GM19438 (cell line): ENCODE measurements at regions not wholly inside any gene's neighbourhood (a gene's known extent, or its start where the extent isn't known, plus 50 kb on each side); places are given as distances from the start of the nearest gene placed in this dataset.
"Not testable (repeated sequence)": the region's sequence is repeated elsewhere in the genome, so short reads cannot be mapped to it uniquely, and the experiment has no call there.

Source experiments
- ATAC-seq: cut with Tn5 transposase; IDR thresholded peaks from one replicate; pipeline ENCODE4 v1.9.1; 2021; ENCODE audit warnings: low read depth; ENCODE audit not compliant: unreplicated experiment

GRCh38 chr15:96041982-96042733, 288.3 kb upstream of the NR2F2 start:
- ATAC-seq = no peak

- peak; percentile 66 for ATAC-seq
Measured at GRCh38 chr15:96042734-96043224, 287.7 kb upstream of the NR2F2 start.

- ATAC-seq = no peak
Measured at GRCh38 chr15:96043591-96044171, 286.8 kb upstream of the NR2F2 start.

- ATAC-seq = no peak
Measured at GRCh38 chr15:96046620-96047240, 283.8 kb upstream of the NR2F2 start.

GRCh38 chr15:96047255-96047931, 283.1 kb upstream of the NR2F2 start:
- no peak for ATAC-seq

- ATAC-seq = no peak
Measured at GRCh38 chr15:96049323-96049722, 281.2 kb upstream of the NR2F2 start.

- ATAC-seq = no peak
Measured at GRCh38 chr15:96049766-96050165, 280.7 kb upstream of the NR2F2 start.

- no peak for ATAC-seq
Measured at GRCh38 chr15:96051598-96051997, 278.9 kb upstream of the NR2F2 start.

- ATAC-seq = no peak
Measured at GRCh38 chr15:96052154-96052553, 278.3 kb upstream of the NR2F2 start.

GRCh38 chr15:96052572-96053030, 277.9 kb upstream of the NR2F2 start:
- no peak for ATAC-seq

- ATAC-seq = no peak
Measured at GRCh38 chr15:96053031-96053780, 277.3 kb upstream of the NR2F2 start.

GRCh38 chr15:96053781-96054428, 276.6 kb upstream of the NR2F2 start:
- no peak for ATAC-seq

GRCh38 chr15:96054621-96055020, 275.9 kb upstream of the NR2F2 start:
- no peak for ATAC-seq

- peak; percentile 60 for ATAC-seq
Measured at GRCh38 chr15:96058103-96058851, 272.2 kb upstream of the NR2F2 start.

GRCh38 chr15:96058852-96059103, 271.7 kb upstream of the NR2F2 start:
- not testable (repeated sequence) for ATAC-seq

- not testable (repeated sequence) for ATAC-seq
Measured at GRCh38 chr15:96060591-96060990, 269.9 kb upstream of the NR2F2 start.

- no peak for ATAC-seq
Measured at GRCh38 chr15:96064351-96064756, 266.1 kb upstream of the NR2F2 start.

GRCh38 chr15:96066126-96066525, 264.4 kb upstream of the NR2F2 start:
- no peak for ATAC-seq

- ATAC-seq = no peak
Measured at GRCh38 chr15:96066852-96067495, 263.5 kb upstream of the NR2F2 start.
